ENCODE measurements at regions not wholly inside any gene's neighbourhood (a gene's known extent, or its start where the extent isn't known, plus 50 kb on each side); places are given as distances from the start of the nearest gene placed in this dataset.

- TF ChIP-seq, protein P1, sequence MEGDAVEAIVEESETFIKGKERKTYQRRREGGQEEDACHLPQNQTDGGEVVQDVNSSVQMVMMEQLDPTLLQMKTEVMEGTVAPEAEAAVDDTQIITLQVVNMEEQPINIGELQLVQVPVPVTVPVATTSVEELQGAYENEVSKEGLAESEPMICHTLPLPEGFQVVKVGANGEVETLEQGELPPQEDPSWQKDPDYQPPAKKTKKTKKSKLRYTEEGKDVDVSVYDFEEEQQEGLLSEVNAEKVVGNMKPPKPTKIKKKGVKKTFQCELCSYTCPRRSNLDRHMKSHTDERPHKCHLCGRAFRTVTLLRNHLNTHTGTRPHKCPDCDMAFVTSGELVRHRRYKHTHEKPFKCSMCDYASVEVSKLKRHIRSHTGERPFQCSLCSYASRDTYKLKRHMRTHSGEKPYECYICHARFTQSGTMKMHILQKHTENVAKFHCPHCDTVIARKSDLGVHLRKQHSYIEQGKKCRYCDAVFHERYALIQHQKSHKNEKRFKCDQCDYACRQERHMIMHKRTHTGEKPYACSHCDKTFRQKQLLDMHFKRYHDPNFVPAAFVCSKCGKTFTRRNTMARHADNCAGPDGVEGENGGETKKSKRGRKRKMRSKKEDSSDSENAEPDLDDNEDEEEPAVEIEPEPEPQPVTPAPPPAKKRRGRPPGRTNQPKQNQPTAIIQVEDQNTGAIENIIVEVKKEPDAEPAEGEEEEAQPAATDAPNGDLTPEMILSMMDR (IDR thresholded peaks at IDR 0.05) = no peak
- TF ChIP-seq POLR2A (IDR thresholded peaks at IDR 0.05) (no peak), POLR2AphosphoS5 (IDR thresholded peaks at IDR 0.05) (no peak), EP300 (IDR thresholded peaks at IDR 0.05) (no peak)
These were observed 138.6 kb downstream of the ARRDC3 start for GRCh38 chr5:91244380-91245073.

All from upper lobe of left lung (tissue), 4 donors.